GM19324 (cell line): ENCODE measurements at regions not wholly inside any gene's neighbourhood (a gene's known extent, or its start where the extent isn't known, plus 50 kb on each side); places are given as distances from the start of the nearest gene placed in this dataset.

ENCODE experiments used
- ATAC-seq: cut with Tn5 transposase; IDR thresholded peaks from one replicate; pipeline ENCODE4 v1.9.1; 2021; ENCODE audit warnings: mild to moderate bottlenecking, moderate library complexity; ENCODE audit not compliant: unreplicated experiment, low FRiP score

DNA sequence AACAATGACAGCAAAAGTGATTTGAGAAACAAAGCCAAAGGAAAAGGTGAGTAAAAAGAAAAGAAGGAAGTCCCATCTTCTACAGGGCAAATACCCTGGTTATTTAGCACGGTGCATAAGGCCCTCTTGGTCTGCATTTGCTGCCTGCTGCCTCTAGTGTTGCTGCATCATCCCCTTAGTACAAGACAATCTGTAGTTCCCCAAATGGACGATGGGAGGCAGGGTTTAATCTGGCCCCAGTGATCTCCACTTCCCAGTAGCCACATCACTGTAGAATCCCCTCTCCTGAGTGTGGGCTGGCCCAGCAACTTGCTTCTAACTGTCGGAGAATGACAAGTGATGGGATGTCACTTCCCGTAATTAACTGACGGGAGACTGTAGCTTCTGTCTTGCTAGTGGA lies 85.1 kb downstream of the CTAGE1 start:
- ATAC-seq, result no peak

DNA sequence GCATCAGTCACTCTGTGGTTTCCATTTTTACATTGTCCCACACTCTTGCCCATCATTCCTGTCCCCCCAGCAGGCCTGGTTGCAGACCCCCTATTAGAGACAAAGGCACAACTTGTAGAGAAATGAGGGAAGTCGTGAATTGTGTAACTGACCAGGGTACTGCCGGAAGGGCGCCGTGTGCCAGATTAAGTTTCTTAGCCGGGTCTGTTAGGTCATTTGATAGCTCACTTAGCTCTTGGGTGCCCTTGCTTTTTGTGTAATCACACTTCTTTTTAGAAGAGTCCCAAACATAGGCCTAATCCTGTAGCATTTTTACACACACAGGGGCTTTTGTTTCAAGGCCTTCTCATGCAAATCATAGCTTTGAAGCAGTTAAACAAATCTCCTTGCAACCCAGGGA lies 87.2 kb downstream of the CTAGE1 start:
- no peak for ATAC-seq

DNA sequence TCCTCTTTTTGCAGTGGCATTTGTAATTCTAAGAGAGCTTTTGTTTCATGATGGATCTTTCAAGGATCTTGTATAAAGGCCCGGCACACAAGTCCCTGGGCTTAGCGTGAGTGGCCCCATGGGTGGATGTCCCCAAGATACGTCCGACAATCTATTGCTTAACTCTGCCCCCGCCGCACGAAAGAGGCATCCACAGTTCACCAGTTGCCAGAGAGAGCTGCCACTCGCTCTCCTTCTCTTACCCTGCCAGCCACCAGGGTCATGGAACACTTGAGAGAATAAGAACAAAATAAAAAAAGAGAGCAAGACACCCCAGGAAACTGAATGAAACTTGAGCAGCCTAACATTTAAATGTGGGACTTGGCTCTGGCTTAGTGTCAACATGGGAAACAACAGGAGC lies 92.3 kb downstream of the CTAGE1 start:
- no peak for ATAC-seq

DNA sequence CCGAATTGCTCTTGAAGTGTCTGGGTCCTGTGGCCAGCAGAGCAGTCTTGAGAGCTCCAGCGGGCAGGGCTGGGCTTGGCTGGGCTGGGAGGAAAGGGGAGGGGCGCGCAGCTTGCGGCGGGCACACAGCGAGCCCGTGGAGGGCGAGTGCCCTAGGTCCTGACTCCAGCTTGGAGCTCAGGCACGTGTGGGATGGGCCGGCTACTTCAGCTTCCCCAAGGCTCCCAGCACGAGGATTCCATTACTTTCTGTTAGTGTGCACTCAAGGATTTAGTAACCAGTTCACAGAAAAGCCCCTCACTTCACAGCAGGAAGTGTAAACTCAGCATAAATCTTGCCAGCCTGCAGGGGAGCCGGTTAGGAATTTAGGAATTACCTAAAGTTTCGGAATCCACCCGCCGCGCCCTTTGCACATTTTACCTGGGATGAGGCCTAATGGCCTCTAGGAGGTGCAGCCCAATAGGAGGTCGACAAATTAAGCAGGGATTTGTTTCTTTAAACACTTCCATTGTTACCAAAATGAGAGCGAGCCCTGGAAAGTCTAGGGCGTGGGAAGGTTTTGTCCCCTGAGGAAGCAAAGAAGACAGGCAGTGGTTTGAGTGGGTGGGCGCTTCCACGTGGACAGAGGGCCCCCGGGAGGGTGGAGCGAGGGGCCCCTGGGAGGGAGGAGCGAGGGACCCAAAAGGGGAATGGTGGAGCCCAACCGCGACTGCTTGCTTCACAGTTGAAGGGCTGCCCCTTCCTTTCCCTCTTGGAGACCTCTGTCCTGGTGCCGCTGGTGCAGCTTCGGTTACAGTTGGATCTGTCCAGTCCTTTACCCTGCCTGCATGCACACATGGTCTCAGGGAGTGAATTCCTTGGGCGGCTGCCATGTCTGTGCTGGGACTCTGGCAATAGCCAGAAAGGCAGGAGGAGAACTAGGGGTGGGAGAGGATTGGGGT lies 93.3 kb downstream of the CTAGE1 start:
- no peak for ATAC-seq

DNA sequence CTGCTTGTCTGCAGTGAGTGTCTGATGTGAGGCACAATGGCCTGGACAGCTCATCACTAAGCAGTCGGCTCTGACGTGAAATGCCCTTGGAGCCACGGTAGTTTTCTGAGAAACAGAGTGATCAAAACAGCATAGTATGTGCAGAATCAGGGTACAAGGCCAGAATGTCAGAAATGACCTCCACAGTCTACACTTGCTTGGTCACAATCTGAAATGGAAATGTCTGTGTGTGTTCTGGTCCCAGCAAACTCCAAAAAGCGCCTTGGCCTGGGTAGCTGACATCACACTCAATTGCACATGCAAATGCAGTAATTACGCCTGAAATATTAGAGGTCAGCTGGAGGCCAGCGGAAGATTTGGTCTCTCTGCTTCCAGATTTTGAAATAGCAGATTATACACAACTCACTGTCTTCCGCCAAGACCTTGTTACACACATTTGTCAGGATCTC lies 95.4 kb downstream of the CTAGE1 start:
- ATAC-seq, result no peak

DNA sequence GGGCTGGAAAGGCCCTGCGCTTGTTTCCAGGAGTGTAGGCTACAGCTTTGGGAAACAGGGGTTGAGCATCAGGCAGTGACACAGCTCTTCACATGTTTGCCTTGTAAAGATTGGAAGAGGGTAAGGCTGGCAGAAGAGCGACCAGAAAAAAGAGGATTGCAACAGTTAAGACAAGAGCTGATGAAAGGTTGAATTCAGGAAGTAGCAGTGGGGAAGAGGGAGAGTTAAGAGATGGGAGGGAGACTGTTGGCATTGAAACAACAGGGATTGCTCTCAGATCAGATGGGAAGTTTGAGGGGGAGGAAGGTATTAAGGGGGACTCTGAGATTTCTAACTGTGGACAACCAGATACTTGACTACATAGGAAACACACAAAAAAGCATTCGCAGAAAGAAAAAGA lies 96.9 kb downstream of the CTAGE1 start:
- no peak for ATAC-seq

DNA sequence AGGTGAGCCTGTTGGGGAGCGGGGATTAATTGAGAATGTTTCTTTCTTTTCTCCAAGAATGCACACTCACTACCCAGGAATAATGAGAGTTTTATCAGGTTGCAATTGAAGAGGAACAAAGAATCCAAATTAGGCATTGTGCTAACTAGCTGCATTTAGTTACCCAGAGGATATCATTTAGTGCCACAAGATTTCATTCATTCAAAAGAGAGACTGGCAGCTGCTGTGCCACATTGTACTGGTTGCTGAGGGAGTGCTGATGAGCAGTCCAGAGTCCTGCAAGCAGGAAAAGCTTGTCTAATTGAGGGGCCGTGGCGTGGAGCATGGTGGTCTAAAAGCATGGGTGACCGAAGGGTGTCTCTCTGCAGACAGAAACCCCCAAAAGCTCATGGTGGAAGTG lies 97.6 kb downstream of the CTAGE1 start:
- no peak for ATAC-seq

DNA sequence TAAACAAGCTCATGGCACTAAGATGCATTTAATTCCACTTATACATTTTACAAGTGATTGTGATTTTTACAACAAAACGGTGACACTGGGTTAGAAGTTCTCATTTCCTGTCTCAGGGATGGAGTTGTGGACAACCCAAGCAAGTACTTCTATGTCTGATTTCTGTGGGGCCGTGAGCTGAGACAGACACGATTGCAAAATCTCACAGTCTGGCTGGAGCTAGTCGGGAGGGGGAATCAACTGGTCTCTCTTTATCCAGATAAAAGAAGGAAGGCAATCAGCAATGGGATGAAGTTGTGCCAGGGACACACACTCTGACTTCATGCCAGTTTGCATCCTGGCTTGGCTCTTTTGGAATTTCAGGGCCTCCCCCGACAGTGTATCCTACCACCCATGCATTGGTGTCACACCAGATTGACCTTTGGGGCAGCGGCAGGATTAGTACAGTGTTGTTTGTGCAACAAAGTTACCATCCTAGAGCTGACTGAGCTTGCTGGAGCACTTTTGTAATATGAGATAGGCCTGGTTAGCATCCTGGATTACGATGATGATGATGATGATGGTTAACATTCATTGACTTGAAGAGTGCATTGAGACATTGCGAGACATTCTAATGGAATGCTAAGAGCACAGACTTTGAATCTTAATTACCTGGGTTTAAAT lies 98.8 kb downstream of the CTAGE1 start:
- no peak for ATAC-seq

DNA sequence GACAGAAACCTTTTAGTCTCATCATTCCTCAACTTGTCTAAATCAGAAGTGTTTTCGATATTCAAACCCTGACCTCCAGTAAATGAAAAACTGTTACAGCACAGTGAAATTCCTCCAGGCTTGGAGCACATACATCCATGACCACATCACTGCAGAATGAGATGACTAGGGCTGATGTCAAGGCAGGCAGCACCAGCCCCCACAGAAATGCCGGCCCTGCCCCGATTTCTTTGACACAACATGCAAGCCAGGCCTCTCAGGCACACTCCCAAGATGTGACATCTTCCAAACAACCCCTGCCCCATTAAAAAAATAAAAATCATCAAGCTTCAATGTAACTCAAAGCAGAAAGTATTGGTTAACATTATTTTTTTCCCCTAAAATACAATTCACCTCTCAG lies 103.3 kb downstream of the CTAGE1 start:
- ATAC-seq, result no peak

DNA sequence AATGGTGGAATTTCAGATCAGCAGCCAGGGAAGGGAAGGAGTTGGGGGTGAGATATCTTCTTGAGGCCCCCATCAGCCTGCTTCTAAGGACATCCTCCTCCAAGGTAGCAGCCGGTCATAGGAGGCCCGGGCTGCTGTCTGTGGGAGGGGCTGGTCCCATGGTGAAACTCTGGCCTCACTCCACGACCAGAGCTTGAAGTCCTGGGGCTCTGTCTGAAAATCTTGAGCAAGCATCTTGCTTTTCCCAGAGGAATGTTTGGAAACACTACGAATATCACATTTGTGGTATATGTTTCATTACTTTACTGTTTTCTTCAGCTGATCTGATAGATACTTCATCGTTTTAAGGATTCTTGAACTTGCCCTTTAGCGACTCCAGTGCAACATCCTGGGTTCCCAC lies 103.7 kb downstream of the CTAGE1 start:
- no peak for ATAC-seq

DNA sequence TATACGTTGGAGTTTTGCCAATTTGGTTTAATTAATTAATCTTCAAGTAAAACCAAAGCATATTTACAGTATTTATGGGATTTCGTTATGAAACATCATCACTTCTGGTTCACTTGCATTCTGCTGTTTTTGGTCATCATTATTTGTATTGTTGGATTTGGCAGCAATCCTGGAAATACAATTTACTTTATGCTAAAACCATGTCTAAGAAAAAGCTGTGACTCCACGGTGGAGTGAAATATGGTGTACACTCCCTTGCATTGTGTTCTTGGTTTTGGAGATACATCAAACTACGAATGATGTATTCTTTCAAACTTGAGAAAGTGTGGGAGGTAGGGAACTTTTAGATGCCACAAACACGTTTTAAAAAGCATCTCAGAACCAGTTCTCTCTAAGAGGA lies 106.4 kb downstream of the CTAGE1 start:
- no peak for ATAC-seq

DNA sequence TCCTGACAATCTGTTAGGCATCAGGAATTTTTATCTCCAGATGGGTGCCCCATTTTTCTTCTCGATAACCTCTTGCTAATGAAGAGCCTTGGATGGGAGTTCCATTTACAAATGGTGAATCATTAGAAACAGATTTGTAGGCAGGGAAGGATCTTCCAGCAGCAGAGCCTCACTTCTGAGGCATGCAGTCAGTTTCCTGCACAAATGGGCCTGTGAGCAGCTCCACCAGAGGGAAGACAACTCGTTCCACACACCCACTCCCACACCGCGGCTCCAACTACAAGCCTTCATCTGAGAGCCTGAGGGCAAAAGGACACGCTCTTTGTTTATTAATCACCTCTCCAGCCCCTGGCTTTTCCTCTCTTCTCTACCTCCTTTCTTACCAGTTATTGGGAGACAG lies 108.5 kb downstream of the CTAGE1 start:
- ATAC-seq, result no peak

DNA sequence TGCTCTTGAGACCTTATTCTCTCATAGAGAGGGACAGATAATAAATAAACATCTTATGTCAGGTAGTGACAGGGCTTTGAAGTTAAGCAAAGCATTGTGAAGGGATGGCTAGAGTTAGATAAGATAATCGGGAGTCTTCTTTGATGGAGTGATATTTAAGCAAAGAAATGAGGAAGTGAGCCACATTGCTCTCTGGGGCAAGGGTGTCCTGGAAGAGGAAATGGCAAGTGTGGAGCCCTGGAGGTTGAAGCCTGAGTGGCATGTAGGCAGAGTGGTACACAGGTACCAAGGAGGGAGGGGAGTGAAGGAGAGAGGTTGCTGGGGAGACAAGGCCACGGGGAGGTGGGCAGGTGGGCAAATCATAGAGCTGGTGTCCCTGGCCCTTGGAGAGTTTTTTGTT lies 110.2 kb downstream of the CTAGE1 start:
- ATAC-seq, result no peak

DNA sequence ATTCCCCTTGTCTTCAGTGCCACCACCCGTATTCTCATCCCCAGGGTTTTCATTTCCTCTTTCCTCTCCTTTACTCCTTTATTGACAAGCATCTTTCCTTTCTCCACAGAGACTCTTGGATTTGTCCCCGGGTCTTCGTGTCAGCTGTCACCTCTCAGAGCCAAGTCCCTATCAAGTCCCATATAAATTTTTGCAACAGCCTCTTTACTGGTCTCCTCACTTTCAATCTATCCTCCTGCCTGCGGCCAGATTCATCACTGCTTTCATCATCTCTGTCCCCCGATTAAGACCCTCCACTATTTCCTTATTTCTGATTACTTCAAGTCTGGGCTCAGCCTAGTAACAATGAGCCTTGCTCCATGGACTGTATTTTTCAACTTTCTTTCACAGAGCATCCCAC lies 113.8 kb downstream of the CTAGE1 start:
- ATAC-seq, result no peak

DNA sequence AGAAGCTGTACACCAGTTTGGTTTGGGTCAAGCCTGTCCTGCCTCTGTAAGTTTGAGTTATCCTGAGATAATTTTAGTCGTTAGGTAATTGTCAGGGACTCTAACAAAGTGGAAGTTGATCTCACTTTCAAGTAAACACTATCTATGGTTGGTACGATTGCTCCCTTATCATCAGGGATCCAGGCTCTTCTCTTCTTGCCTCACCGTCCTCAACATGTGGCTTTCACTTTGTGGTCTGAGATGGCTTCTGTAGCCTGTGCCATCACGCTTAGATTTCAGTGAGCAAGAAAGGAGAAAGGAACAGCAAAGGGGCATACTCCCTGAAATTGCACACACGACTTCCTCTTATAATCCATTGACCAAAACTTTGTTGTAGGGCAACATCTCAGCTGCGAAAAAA lies 115.6 kb downstream of the CTAGE1 start:
- ATAC-seq, result no peak

DNA sequence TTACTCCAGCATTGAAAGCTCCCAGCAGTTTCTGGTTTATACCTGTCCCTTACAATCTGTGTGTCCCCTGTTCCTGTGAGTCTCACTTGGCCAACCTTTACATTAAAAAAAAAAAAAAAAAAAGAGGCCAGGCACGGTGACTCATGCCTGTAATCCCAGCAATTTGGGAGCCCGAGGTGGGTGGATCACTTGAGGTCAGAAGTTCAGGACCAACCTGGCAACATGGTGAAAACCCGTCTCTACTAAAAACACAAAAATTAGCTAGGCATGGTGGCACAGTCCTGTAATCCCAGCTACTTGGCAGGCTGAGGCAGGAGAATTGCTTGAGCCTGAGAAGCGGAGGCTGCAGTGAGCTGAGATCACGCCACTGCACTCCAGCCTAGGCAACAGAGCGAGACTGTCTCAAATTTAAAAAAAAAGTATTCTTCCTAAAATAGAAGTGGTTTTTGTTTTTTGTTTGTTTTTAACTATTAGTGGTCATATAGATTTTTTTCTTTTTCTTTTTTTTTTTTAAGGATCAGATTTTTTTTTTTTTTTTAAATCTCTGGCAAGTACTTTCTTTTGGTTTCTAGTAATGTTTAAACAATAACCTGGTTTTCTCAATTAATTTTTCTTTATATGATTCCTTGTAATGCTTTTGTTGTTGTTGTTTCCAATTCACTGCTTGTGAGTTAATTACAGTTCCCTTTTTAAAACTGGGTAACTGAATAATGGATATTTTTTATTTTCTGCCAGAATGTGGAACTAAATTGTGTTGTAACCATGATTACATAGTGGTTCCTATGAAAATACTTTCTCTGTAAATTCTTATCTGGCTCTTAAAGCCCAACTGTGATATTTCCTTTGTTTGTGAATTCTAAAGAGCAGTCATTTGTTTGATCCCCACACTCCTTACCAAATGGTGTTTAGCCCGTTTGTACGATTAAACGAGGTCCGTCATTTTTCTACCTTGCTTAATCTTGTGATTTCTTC lies 116.8 kb downstream of the CTAGE1 start:
- no peak for ATAC-seq

DNA sequence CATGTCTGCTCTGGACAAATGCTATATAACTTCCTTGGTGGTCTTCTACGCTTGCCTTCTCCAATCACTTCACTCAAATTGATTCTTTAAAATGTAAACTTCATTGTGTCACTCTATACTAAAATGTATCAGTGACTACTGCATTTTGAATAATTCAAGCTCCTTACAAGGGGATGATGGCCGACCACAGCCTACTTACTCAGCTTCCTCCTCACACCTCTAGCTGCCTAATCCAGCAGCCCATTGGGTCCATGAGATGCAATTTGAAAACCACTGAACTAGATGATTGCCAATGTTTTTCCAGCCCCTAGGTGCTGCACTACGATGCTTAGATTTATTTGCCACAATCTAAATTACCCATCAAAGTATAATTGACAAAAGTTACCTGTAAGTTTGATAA lies 120.7 kb downstream of the CTAGE1 start:
- no peak for ATAC-seq

DNA sequence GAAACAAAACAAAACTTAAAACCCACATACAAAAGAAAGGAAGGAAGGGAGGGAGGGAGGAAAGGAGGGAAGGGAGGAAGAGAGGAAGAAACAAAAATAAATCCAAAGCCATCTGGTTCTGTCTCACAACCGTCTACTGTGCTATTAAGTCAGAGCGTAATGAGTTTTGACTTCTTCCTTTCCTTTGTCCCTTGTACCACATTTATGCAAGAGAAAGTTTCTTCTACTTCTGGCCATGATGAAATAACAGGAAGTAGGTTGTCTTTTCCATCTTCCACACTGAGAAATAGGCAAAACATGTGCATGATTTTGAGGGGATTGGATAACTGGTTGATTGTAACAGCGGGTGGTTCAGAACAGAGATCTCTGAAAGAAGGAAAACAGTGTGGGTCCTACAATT lies 121.4 kb downstream of the CTAGE1 start:
- ATAC-seq, result no peak

DNA sequence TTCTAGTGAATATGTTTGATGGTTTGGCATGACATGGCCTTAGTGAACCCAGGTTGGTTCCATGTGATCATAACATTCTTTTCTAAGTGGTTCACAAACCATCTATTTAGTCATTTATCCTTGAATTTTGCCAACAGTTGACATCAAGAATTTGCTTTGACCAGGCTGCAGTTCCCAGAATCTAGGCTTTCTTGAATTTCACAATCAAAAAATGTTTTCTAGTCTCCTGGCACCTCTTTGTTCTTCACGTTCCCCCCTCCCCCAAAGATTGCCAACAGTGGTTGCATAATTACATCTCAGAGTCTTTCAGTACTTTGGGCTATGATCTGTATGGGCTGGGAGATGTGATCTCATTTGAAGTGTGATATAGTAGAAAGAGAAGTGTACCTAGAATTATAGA lies 124.0 kb downstream of the GATA6 start:
- ATAC-seq, result no peak

DNA sequence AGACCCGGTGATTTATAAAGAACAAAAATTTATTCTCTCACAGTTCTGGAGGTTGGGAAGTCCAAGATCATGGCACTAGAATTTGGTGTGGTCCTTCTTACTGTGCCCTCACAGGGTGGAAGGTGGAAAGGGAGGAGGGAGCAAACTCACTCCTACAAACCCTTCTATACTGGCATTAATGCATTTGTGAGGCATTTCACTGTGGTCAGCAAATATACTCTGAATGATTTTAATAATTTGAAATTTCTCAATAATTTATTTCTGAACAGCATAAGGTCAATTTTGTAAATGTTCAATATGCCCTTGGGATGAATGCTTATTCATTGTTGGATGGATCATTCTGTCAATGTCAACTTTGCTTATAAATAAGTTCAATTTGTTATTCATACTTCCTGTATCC lies 120.6 kb downstream of the GATA6 start:
- ATAC-seq, result no peak

DNA sequence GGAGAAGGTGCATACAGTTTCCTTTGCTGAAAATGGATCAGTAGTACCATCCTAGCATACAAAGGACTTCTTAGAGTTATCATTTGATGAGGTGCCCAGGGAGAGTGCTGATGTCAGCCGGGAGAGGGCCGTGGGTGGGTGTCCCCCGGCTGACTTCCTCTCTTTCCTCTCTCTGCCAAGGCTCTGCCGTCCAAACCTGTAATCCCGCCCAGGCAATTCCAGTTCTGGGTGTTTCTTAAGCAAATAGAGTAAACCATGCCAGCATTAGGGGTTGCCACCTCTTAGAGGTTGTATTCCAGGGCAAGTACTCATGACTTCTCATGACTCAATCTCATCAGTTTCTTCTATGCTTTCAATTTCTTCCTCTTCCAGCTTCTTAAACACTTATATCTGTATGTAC lies 117.2 kb downstream of the GATA6 start:
- no peak for ATAC-seq
